ENCODE measurements at regions not wholly inside any gene's neighbourhood (a gene's known extent, or its start where the extent isn't known, plus 50 kb on each side); places are given as distances from the start of the nearest gene placed in this dataset.

GRCh38 chr5:26666371-26666770 is 372.0 kb downstream of the CDH9 start:
- no peaks in the 10 kb centered on the region for H4K20me1 ChIP-seq (ENCODE audit: control insufficient read depth, insufficient read depth, insufficient read length)
- no peak overlapping the region for H3K14ac ChIP-seq (ENCODE audit: insufficient read depth, low read length)
- H3K4ac ChIP-seq (ENCODE audit: low read depth, low read length) = no peak overlapping the region
- H3K27ac ChIP-seq (ENCODE audit: insufficient read length, low read depth, low read length) = no peak overlapping the region
- no peaks in the 10 kb centered on the region for H3K79me2 ChIP-seq (ENCODE audit: insufficient read depth, low read length)
- no peak overlapping the region for H3K56ac ChIP-seq (ENCODE audit: insufficient read length, low read depth, low read length)
- H3K27me3 Mint-ChIP-seq (ENCODE audit: low read depth) = no peaks in the 10 kb centered on the region
- no peak overlapping the region for H3T11ph ChIP-seq (ENCODE audit: low read length)
- H3K23me2 ChIP-seq (ENCODE audit: insufficient read length, low read depth, low read length, poor library complexity, severe bottlenecking) = no peaks in the 10 kb centered on the region
- no peak overlapping the region for H3K23ac ChIP-seq (ENCODE audit: insufficient read length, low read depth, low read length)
- no peak overlapping the region for H2BK15ac ChIP-seq (ENCODE audit: low read depth, low read length)
- no peak for DNase-seq
- H4K5ac ChIP-seq (ENCODE audit: insufficient read length, low read depth, low read length) = no peak overlapping the region
- no peak overlapping the region for H3K9ac ChIP-seq (ENCODE audit: extremely low read depth, insufficient read length, low read length)
- H2BK5ac ChIP-seq (ENCODE audit: insufficient read length, low read length) = no peak overlapping the region
- no peak overlapping the region for H2BK120ac ChIP-seq (ENCODE audit: low read depth, low read length, poor library complexity, severe bottlenecking)
- no peak overlapping the region for H2AFZ ChIP-seq (ENCODE audit: low read length)
- H3K4me3 Mint-ChIP-seq = no peak overlapping the region
- no peaks in the 10 kb centered on the region for H3K4me1 ChIP-seq (ENCODE audit: insufficient read depth, low read length)
- no peaks in the 10 kb centered on the region for H3K79me1 ChIP-seq (ENCODE audit: insufficient read depth, low read depth, low read length, poor library complexity, severe bottlenecking)
- H2BK12ac ChIP-seq (ENCODE audit: insufficient read length, low read depth, low read length) = no peak overlapping the region
- no peaks in the 10 kb centered on the region for H3K9me3 ChIP-seq (ENCODE audit: control insufficient read depth, low read depth, low read length)
- no peak overlapping the region for H4K8ac ChIP-seq (replicated peaks; ENCODE audit: insufficient read length, low read depth, low read length)
- no peak overlapping the region for H2AK5ac ChIP-seq (ENCODE audit: insufficient read length, low read length)
- no peaks in the 10 kb centered on the region for H3K9me3 Mint-ChIP-seq
- no peaks in the 10 kb centered on the region for H3K4me1 Mint-ChIP-seq
- no peaks in the 10 kb centered on the region for H3K27me3 ChIP-seq (ENCODE audit: insufficient read depth, low read length)
- TF ChIP-seq CTCF (conservative IDR thresholded peaks at IDR 0.05) = no peak
- no peak overlapping the region for H4K91ac ChIP-seq (ENCODE audit: insufficient read length, low read depth, low read length)
- H3K36me3 Mint-ChIP-seq (ENCODE audit: insufficient read depth in 1 of 3, low read depth in 3 of 3) = no peaks in the 10 kb centered on the region
- no peak overlapping the region for H3K4me2 ChIP-seq (ENCODE audit: insufficient read depth, insufficient read length, low read length)
- no peak overlapping the region for H3K18ac ChIP-seq (ENCODE audit: insufficient read length, low read depth, low read length)
- H2BK20ac ChIP-seq (ENCODE audit: low read depth, low read length, poor library complexity, severe bottlenecking) = no peak overlapping the region
- H3K27ac Mint-ChIP-seq = no peak overlapping the region
